ENCODE measurements at regions not wholly inside any gene's neighbourhood (a gene's known extent, or its start where the extent isn't known, plus 50 kb on each side); places are given as distances from the start of the nearest gene placed in this dataset.

GRCh38 chr15:35757765-35758164 is 211.8 kb upstream of the DPH6 start:
- Histone ChIP-seq H3K4me3 (no peak overlapping the region), H3K27me3 (no peaks in the 10 kb centered on the region), H3K4me1 (peaks cover 0 to 58% (median 40%) of the 10 kb centered on the region in 4 donors), H3K27ac (replicated peaks in 1 of 4) (peak overlapping the region; percentile 8 to 34 (median 16)), H3K9me3 (no peaks in the 10 kb centered on the region), H3K36me3 (no peaks in the 10 kb centered on the region)
- no peak for TF ChIP-seq POLR2A (IDR thresholded peaks at IDR 0.05; ENCODE audit: low read depth)
- TF ChIP-seq CTCF (IDR thresholded peaks at IDR 0.05): no peak
- TF ChIP-seq EP300 (IDR thresholded peaks at IDR 0.05): no peak
- TF ChIP-seq POLR2AphosphoS5 (IDR thresholded peaks at IDR 0.05): no peak
- DNase-seq (ENCODE audit: extremely low spot score): no peak
- 52% methylated on average over 3 of the region's 3 CpGs for WGBS
- intact Hi-C loops (cut with DNase I): loop anchor here (10.0 kb wide), 1 partner anchor 1367 kb away; no protein-coding TSS in a partner anchor

- Histone ChIP-seq H3K4me3 (no peak overlapping the region), H3K36me3 (no peaks in the 10 kb centered on the region), H3K4me1 (peaks cover 4 to 12% (median 10%) of the 10 kb centered on the region in 4 donors), H3K27me3 (no peaks in the 10 kb centered on the region), H3K9me3 (no peaks in the 10 kb centered on the region), H3K27ac (replicated peaks in 1 of 4) (no peak overlapping the region)
- WGBS: 96% methylated on average over 5 of the region's 5 CpGs
- DNase-seq (ENCODE audit: extremely low spot score): no peak
- TF ChIP-seq CTCF (IDR thresholded peaks at IDR 0.05) (no peak), EP300 (IDR thresholded peaks at IDR 0.05) (no peak), POLR2A (IDR thresholded peaks at IDR 0.05; ENCODE audit: low read depth) (no peak), POLR2AphosphoS5 (IDR thresholded peaks at IDR 0.05) (no peak)
- intact Hi-C loops (cut with DNase I): loop anchor here (5.0 kb wide), 1 partner anchor 233 kb away; no protein-coding TSS in a partner anchor
Observed at GRCh38 chr15:35764661-35765519, 218.9 kb upstream of the DPH6 start.

GRCh38 chr15:35768949-35769348 is 223.0 kb upstream of the DPH6 start:
- WGBS: 79% methylated on average over 1 of the region's 1 CpG
- intact Hi-C loops (cut with DNase I): no loop called here

GRCh38 chr15:35769656-35770055 is 223.7 kb upstream of the DPH6 start:
- 97% methylated on average over 2 of the region's 2 CpGs for WGBS
- Histone ChIP-seq H3K4me1 (peaks cover 4 to 25% (median 12%) of the 10 kb centered on the region in 4 donors), H3K9me3 (no peaks in the 10 kb centered on the region), H3K27me3 (no peaks in the 10 kb centered on the region), H3K27ac (replicated peaks in 1 of 4) (no peak overlapping the region), H3K4me3 (no peak overlapping the region), H3K36me3 (no peaks in the 10 kb centered on the region)
- no peak for TF ChIP-seq POLR2A (IDR thresholded peaks at IDR 0.05; ENCODE audit: low read depth)
- no peak for TF ChIP-seq EP300 (IDR thresholded peaks at IDR 0.05)
- TF ChIP-seq CTCF (IDR thresholded peaks at IDR 0.05): no peak
- TF ChIP-seq POLR2AphosphoS5 (IDR thresholded peaks at IDR 0.05): no peak
- no peak for DNase-seq (ENCODE audit: extremely low spot score)
- intact Hi-C loops (cut with DNase I): no loop called here

More at GRCh38 chr15:35768949-35769348, 223.0 kb upstream of the DPH6 start:
- peaks cover 4 to 25% (median 12%) of the 10 kb centered on the region in 4 donors for H3K4me1 ChIP-seq
- H3K9me3 ChIP-seq: no peaks in the 10 kb centered on the region
- H3K27ac ChIP-seq (replicated peaks in 1 of 4): no peak overlapping the region
- no peaks in the 10 kb centered on the region for H3K27me3 ChIP-seq
- TF ChIP-seq POLR2AphosphoS5 (IDR thresholded peaks at IDR 0.05) (no peak), POLR2A (IDR thresholded peaks at IDR 0.05; ENCODE audit: low read depth) (no peak), EP300 (IDR thresholded peaks at IDR 0.05) (no peak), CTCF (IDR thresholded peaks at IDR 0.05) (no peak)
- H3K4me3 ChIP-seq: no peak overlapping the region
- no peaks in the 10 kb centered on the region for H3K36me3 ChIP-seq
- no peak for DNase-seq (ENCODE audit: extremely low spot score)

All from esophagus muscularis mucosa (tissue), 4 donors.